Kidney epithelial cell (primary cell): ENCODE measurements at regions not wholly inside any gene's neighbourhood (a gene's known extent, or its start where the extent isn't known, plus 50 kb on each side); places are given as distances from the start of the nearest gene placed in this dataset.

Source experiments
- DNase-seq: peaks from one replicate; pipeline ENCODE4 v3.0.0-alpha.2; 2010; ENCODE audit warnings: low read depth
- H3K27me3 ChIP-seq: 2 replicates; pipeline ENCODE4 v1.6.0; 2011; ENCODE audit warnings: low read length; ENCODE audit not compliant: control insufficient read depth, insufficient read depth
- H3K36me3 ChIP-seq: 2 replicates; pipeline ENCODE4 v1.5.1; 2011; ENCODE audit warnings: low read length; ENCODE audit not compliant: control insufficient read depth, insufficient read depth
- H3K4me3 ChIP-seq: 2 replicates; pipeline ENCODE4 v1.5.1; 2011; ENCODE audit warnings: low read depth, mild to moderate bottlenecking, control low read depth, low read length
- CTCF ChIP-seq: IDR thresholded peaks from 2 replicates; pipeline ENCODE4 v1.5.1; 2011; ENCODE audit warnings: mild to moderate bottlenecking, moderate library complexity, low read length, control low read depth, inconsistent platforms; ENCODE audit not compliant: insufficient read depth, poor library complexity, severe bottlenecking

GRCh38 chr10:118537623-118538022 lies 57.8 kb downstream of the PRLHR start:
- no peaks in the 10 kb centered on the region for H3K27me3 ChIP-seq
- H3K4me3 ChIP-seq: no peak overlapping the region
- H3K36me3 ChIP-seq: no peaks in the 10 kb centered on the region
- no peak for TF ChIP-seq CTCF
- DNase-seq: no peak

DNA sequence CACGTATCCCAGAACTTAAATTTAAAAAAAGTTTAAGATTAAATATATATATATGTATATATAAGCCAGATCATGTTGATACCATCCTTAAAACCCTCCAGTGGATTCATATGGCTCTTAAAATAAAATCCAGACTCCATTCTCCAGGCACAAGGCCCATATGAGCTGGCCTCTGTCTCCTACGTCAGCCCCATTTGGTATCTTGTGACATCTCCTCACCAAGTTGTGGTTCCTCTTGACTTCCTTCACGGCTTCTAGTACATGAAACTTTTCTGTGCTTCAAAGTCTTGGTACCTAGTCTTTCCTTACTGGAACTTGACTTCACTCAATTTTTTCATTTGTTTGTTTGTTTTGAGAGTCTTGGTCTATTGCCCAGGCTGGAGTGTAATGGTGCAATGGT lies 61.3 kb downstream of the PRLHR start:
- no peaks in the 10 kb centered on the region for H3K27me3 ChIP-seq
- no peak overlapping the region for H3K4me3 ChIP-seq
- no peaks in the 10 kb centered on the region for H3K36me3 ChIP-seq
- no peak for TF ChIP-seq CTCF
- DNase-seq: no peak

GRCh38 chr10:118531105-118531852 lies 64.2 kb downstream of the PRLHR start:
- TF ChIP-seq CTCF: no peak
- Histone ChIP-seq H3K36me3 (no peaks in the 10 kb centered on the region), H3K27me3 (no peaks in the 10 kb centered on the region), H3K4me3 (no peak overlapping the region)
- DNase-seq: no peak

- no peaks in the 10 kb centered on the region for H3K36me3 ChIP-seq
- TF ChIP-seq CTCF: no peak
- DNase-seq: no peak
- H3K27me3 ChIP-seq: no peaks in the 10 kb centered on the region
- H3K4me3 ChIP-seq: no peak overlapping the region
These were observed 67.0 kb downstream of the PRLHR start for GRCh38 chr10:118528426-118528825.

GRCh38 chr10:118523775-118524174 lies 71.7 kb downstream of the PRLHR start:
- Histone ChIP-seq H3K36me3 (no peaks in the 10 kb centered on the region), H3K27me3 (no peaks in the 10 kb centered on the region), H3K4me3 (no peak overlapping the region)
- TF ChIP-seq CTCF: no peak
- no peak for DNase-seq

GRCh38 chr10:118522791-118523498 lies 72.5 kb downstream of the PRLHR start:
- no peak for TF ChIP-seq CTCF
- peak; percentile 50 for DNase-seq
- Histone ChIP-seq H3K27me3 (no peaks in the 10 kb centered on the region), H3K4me3 (no peak overlapping the region), H3K36me3 (no peaks in the 10 kb centered on the region)
